Trophoblast cell (in vitro differentiated cells and primary cell): ENCODE measurements at regions not wholly inside any gene's neighbourhood (a gene's known extent, or its start where the extent isn't known, plus 50 kb on each side); places are given as distances from the start of the nearest gene placed in this dataset.
"Not testable (repeated sequence)": the region's sequence is repeated elsewhere in the genome, so short reads cannot be mapped to it uniquely, and the experiment has no call there.

Experiments
- DNase-seq, 2 donors: peaks; one replicate each; pipeline ENCODE4 v3.0.0-alpha.2; 2016
- H2AFZ ChIP-seq: 2 replicates; pipeline ENCODE4 v1.6.1; 2013; ENCODE audit warnings: low read length, moderate library complexity, mild to moderate bottlenecking; ENCODE audit not compliant: insufficient read depth, poor library complexity
- H2AK5ac ChIP-seq: 2 replicates; pipeline ENCODE4 v1.6.1; 2013; ENCODE audit warnings: mild to moderate bottlenecking, low read length
- H2BK120ac ChIP-seq: 2 replicates; pipeline ENCODE4 v1.6.1; 2013; ENCODE audit warnings: low read length, mild to moderate bottlenecking, moderate library complexity; ENCODE audit not compliant: insufficient read depth, poor library complexity
- H2BK12ac ChIP-seq: 2 replicates; pipeline ENCODE4 v1.6.1; 2013; ENCODE audit warnings: mild to moderate bottlenecking, low read length, moderate library complexity
- H2BK5ac ChIP-seq: 2 replicates; pipeline ENCODE4 v1.6.1; 2013; ENCODE audit warnings: low read length, low read depth, moderate library complexity, mild to moderate bottlenecking; ENCODE audit not compliant: poor library complexity
- H3K14ac ChIP-seq: 2 replicates; pipeline ENCODE4 v1.6.1; 2013; ENCODE audit warnings: mild to moderate bottlenecking, low read length
- H3K18ac ChIP-seq: 2 replicates; pipeline ENCODE4 v1.6.1; 2013; ENCODE audit warnings: mild to moderate bottlenecking, low read length
- H3K23ac ChIP-seq: 2 replicates; pipeline ENCODE4 v1.6.1; 2013; ENCODE audit warnings: low read length
- H3K27ac ChIP-seq: 2 replicates; pipeline ENCODE4 v1.5.1; 2013; ENCODE audit warnings: low read depth, mild to moderate bottlenecking, inconsistent platforms, low read length, moderate library complexity
- H3K27me3 ChIP-seq: 2 replicates; pipeline ENCODE4 v1.6.1; 2013; ENCODE audit warnings: inconsistent platforms, mild to moderate bottlenecking, low read length, moderate library complexity; ENCODE audit not compliant: insufficient read depth
- H3K36me3 ChIP-seq, 2 experiments: 1 replicate in 1 of 2; 2 replicates in 1 of 2; pipeline ENCODE4 v1.6.1; 2013; ENCODE audit warnings: low read length in 2 of 2, mild to moderate bottlenecking in 2 of 2, moderate library complexity in 1 of 2; ENCODE audit not compliant: insufficient read depth in 2 of 2, control insufficient read depth in 1 of 2
- H3K4ac ChIP-seq: 2 replicates; pipeline ENCODE4 v1.6.1; 2013; ENCODE audit warnings: low read depth, mild to moderate bottlenecking, low read length, moderate library complexity
- H3K4me1 ChIP-seq, 2 experiments: 1 replicate in 1 of 2; 2 replicates in 1 of 2; pipeline ENCODE4 v1.6.1; 2013; ENCODE audit warnings: low read length in 2 of 2, mild to moderate bottlenecking in 2 of 2, moderate library complexity in 1 of 2; ENCODE audit not compliant: insufficient read depth in 2 of 2, control insufficient read depth in 1 of 2
- H3K4me2 ChIP-seq: 2 replicates; pipeline ENCODE4 v1.6.1; 2013; ENCODE audit warnings: inconsistent platforms, mild to moderate bottlenecking, low read length, moderate library complexity
- H3K4me3 ChIP-seq: 2 replicates; pipeline ENCODE4 v1.5.1; 2013; ENCODE audit warnings: mild to moderate bottlenecking, low read depth, low read length, inconsistent platforms
- H3K79me1 ChIP-seq: one replicate; pipeline ENCODE4 v1.6.1; 2013; ENCODE audit warnings: low read length
- H3K79me2 ChIP-seq: 2 replicates; pipeline ENCODE4 v1.6.1; 2013; ENCODE audit warnings: low read length, mild to moderate bottlenecking; ENCODE audit not compliant: control insufficient read depth, insufficient read depth, poor library complexity
- H3K9ac ChIP-seq: 2 replicates; pipeline ENCODE4 v1.6.1; 2013; ENCODE audit warnings: mild to moderate bottlenecking, low read length
- H3K9me3 ChIP-seq: 2 replicates; pipeline ENCODE4 v1.6.1; 2013; ENCODE audit warnings: low read depth, mild to moderate bottlenecking, control low read depth, inconsistent platforms, low read length; ENCODE audit not compliant: insufficient read depth
- H4K12ac ChIP-seq: 2 replicates; pipeline ENCODE4 v1.6.1; 2013; ENCODE audit warnings: low read depth, mild to moderate bottlenecking, low read length, moderate library complexity
- H4K8ac ChIP-seq: 2 replicates; pipeline ENCODE4 v1.6.1; 2013; ENCODE audit warnings: low read depth, mild to moderate bottlenecking, low read length, moderate library complexity
- H4K91ac ChIP-seq: one replicate; pipeline ENCODE4 v1.6.1; 2013; ENCODE audit warnings: low read depth, mild to moderate bottlenecking, low read length, moderate library complexity
- WGBS: extraction: QIAGEN DNeasy Blood & Tissue Kit; methylation state at CpG from one replicate; pipeline ENCODE4 v1.1.7; 2013; ENCODE audit warnings: missing lambda C conversion rate; ENCODE audit not compliant: insufficient read length, insufficient coverage; ENCODE audit errors: extremely low coverage; 5-methylcytosine and 5-hydroxymethylcytosine counted together

DNA sequence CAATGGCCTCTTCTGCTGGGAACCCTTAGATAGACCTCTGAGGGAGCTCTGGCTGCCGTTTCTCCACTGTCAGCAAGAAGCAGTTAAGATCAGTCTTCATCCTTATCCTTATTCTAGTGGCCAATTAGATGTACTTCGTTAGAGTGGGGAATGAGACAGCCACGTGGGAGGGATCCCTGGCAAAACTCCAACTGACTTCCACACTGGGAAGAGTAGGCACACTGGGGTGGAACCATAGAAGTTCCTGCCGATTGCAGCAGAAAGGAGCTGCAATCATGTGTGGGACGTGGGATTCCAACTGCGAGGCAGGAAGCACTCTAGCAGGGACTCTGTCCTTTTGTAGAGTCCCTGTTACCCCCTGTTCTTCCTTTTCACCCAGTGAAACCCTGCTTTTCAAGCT is 226.3 kb upstream of the RGS17 start:
- no peaks in the 10 kb centered on the region for H3K27me3 ChIP-seq
- H4K91ac ChIP-seq: no peak overlapping the region
- H3K23ac ChIP-seq: no peak overlapping the region
- H2BK12ac ChIP-seq: no peak overlapping the region
- no peak overlapping the region for H4K8ac ChIP-seq
- H3K36me3 ChIP-seq: no peaks in the 10 kb centered on the region
- no peak overlapping the region for H3K27ac ChIP-seq
- no peaks in the 10 kb centered on the region for H3K4me1 ChIP-seq
- H2AFZ ChIP-seq: no peak overlapping the region
- H3K9me3 ChIP-seq: no peaks in the 10 kb centered on the region
- WGBS: no CpG with 5 or more reads among the region's 6 CpGs
- no peak overlapping the region for H2BK5ac ChIP-seq
- no peak overlapping the region for H2BK120ac ChIP-seq
- DNase-seq: no peak
- no peaks in the 10 kb centered on the region for H3K79me1 ChIP-seq
- H3K4me2 ChIP-seq: no peak overlapping the region
- no peak overlapping the region for H3K18ac ChIP-seq
- H3K9ac ChIP-seq: no peak overlapping the region
- H3K79me2 ChIP-seq: no peaks in the 10 kb centered on the region
- H2AK5ac ChIP-seq: no peak overlapping the region
- no peak overlapping the region for H4K12ac ChIP-seq
- H3K4ac ChIP-seq: no peak overlapping the region
- H3K4me3 ChIP-seq: no peak overlapping the region
- H3K14ac ChIP-seq: no peak overlapping the region

DNA sequence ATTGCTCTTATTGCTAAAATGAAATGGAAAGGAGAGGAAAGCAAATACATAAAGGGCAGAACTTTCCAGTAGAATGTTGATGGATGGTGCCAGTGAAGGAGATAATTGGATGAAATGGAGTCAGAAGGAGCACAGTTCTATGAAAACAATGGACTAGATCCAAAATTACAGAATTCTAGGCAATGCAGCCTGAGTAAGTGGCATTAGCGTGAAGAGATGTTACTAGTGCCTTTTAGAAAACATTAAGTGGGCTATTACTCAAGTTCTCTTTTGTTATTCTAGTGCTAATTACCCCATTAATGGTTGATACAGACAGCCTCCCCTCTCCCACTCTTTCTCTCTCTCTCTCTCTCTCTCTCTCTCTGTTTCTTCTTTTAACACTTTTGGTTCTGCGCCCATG is 209.5 kb upstream of the RGS17 start:
- no peak overlapping the region for H3K14ac ChIP-seq
- no peak overlapping the region for H3K23ac ChIP-seq
- H3K79me2 ChIP-seq: no peaks in the 10 kb centered on the region
- H3K4ac ChIP-seq: no peak overlapping the region
- H2BK12ac ChIP-seq: no peak overlapping the region
- H3K27me3 ChIP-seq: no peaks in the 10 kb centered on the region
- no peak overlapping the region for H4K8ac ChIP-seq
- DNase-seq: no peak
- H3K4me3 ChIP-seq: no peak overlapping the region
- H3K4me1 ChIP-seq: no peaks in the 10 kb centered on the region
- H2BK5ac ChIP-seq: no peak overlapping the region
- H4K91ac ChIP-seq: no peak overlapping the region
- H3K79me1 ChIP-seq: no peaks in the 10 kb centered on the region
- H3K4me2 ChIP-seq: no peak overlapping the region
- WGBS: no CpG with 5 or more reads among the region's 2 CpGs
- H2AFZ ChIP-seq: no peak overlapping the region
- no peaks in the 10 kb centered on the region for H3K36me3 ChIP-seq
- no peak overlapping the region for H3K18ac ChIP-seq
- no peak overlapping the region for H4K12ac ChIP-seq
- no peak overlapping the region for H2AK5ac ChIP-seq
- H3K9me3 ChIP-seq: no peaks in the 10 kb centered on the region
- no peak overlapping the region for H3K27ac ChIP-seq
- no peak overlapping the region for H3K9ac ChIP-seq
- H2BK120ac ChIP-seq: no peak overlapping the region

DNA sequence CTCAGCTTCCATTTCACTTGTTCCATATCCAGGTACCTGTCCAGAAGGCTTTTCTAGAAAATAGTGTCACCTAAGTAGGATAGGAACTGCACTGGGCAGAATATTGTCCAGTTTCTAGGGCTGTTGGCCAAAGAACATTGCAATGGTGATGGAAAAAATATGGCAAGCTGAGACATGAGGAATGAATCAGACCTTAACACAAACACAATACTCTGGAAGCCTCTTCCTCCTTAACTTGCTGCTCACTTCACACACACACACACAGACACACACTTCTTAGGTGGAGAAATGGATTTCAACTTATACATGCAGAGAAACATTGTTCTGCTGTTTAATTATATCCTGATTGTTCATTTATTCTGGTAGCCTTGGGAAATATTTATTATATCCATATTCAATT is 203.0 kb upstream of the RGS17 start:
- Histone ChIP-seq H3K4me2 (no peak overlapping the region), H3K14ac (no peak overlapping the region), H3K79me1 (no peaks in the 10 kb centered on the region), H2BK5ac (no peak overlapping the region), H3K18ac (no peak overlapping the region), H3K23ac (no peak overlapping the region), H4K8ac (no peak overlapping the region), H2BK12ac (no peak overlapping the region), H3K79me2 (no peaks in the 10 kb centered on the region), H3K4ac (no peak overlapping the region), H2AK5ac (no peak overlapping the region), H2BK120ac (no peak overlapping the region), H3K9me3 (no peaks in the 10 kb centered on the region), H3K27ac (no peak overlapping the region), H3K9ac (no peak overlapping the region), H3K36me3 (no peaks in the 10 kb centered on the region), H3K4me1 (no peaks in the 10 kb centered on the region), H3K27me3 (no peaks in the 10 kb centered on the region), H2AFZ (no peak overlapping the region), H4K12ac (no peak overlapping the region), H3K4me3 (no peak overlapping the region), H4K91ac (no peak overlapping the region)
- DNase-seq: no peak

DNA sequence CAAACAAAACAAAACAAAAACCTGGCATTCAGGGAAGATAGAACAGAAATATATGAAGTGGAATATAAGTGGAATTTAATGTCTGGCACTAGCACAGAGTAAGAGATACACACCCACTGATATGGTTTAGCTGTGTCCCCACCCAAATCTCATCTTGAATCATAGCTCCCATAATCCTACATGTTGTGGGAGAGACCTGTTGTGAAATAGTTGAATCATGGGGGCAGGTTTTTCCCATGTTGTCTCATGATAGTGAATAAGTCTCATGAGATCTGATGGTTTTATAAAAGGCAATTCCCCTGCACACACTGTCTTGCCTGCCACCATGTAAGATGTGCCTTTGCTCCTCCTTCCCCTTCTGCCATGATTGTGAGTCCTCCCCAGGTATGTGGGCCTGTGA is 200.1 kb upstream of the RGS17 start:
- not testable (repeated sequence) for H2BK5ac ChIP-seq, DNase-seq, H3K79me2 ChIP-seq, H3K79me1 ChIP-seq, H2BK120ac ChIP-seq, H3K23ac ChIP-seq, H2BK12ac ChIP-seq, H3K14ac ChIP-seq, H3K9me3 ChIP-seq, H3K4me1 ChIP-seq, H4K12ac ChIP-seq, H3K9ac ChIP-seq, H2AK5ac ChIP-seq, H3K27me3 ChIP-seq, H4K91ac ChIP-seq, H3K18ac ChIP-seq, H3K4me3 ChIP-seq, H3K36me3 ChIP-seq, H3K4ac ChIP-seq, H2AFZ ChIP-seq, H3K4me2 ChIP-seq, H3K27ac ChIP-seq, H4K8ac ChIP-seq

DNA sequence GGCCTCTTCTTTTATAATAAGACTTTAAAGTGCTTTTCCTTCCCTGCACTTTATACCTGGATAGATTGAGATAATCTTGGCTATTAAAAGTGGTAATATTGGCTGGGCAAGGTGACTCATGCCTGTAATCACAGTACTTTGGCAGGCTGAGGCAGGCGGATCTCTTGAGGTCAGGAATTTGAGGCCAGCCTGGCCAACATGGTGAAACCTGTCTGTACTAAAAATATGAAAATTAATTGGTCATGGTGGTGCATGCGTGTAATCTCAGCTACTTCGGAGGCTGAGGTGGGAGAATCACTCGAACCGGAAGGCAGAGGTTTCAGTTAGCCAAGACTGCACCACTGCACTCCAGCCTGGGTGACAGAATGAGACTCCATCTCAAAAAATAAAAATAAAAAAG is 197.1 kb upstream of the RGS17 start:
- Histone ChIP-seq H3K27me3 (no peaks in the 10 kb centered on the region), H3K79me2 (no peaks in the 10 kb centered on the region), H2BK120ac (no peak overlapping the region), H4K8ac (no peak overlapping the region), H3K18ac (no peak overlapping the region), H2AFZ (no peak overlapping the region), H3K9ac (no peak overlapping the region), H2AK5ac (no peak overlapping the region), H3K27ac (no peak overlapping the region), H3K4me3 (no peak overlapping the region), H2BK12ac (no peak overlapping the region), H2BK5ac (no peak overlapping the region), H3K4me2 (no peak overlapping the region), H3K14ac (no peak overlapping the region), H3K9me3 (no peaks in the 10 kb centered on the region), H3K79me1 (no peaks in the 10 kb centered on the region), H4K12ac (no peak overlapping the region), H4K91ac (no peak overlapping the region), H3K4ac (no peak overlapping the region), H3K4me1 (no peaks in the 10 kb centered on the region), H3K23ac (no peak overlapping the region), H3K36me3 (no peaks in the 10 kb centered on the region)
- DNase-seq: peak; percentile 7 to 26
- no CpG with 5 or more reads among the region's 5 CpGs for WGBS
